ENCODE measurements at regions not wholly inside any gene's neighbourhood (a gene's known extent, or its start where the extent isn't known, plus 50 kb on each side); places are given as distances from the start of the nearest gene placed in this dataset.

DNA sequence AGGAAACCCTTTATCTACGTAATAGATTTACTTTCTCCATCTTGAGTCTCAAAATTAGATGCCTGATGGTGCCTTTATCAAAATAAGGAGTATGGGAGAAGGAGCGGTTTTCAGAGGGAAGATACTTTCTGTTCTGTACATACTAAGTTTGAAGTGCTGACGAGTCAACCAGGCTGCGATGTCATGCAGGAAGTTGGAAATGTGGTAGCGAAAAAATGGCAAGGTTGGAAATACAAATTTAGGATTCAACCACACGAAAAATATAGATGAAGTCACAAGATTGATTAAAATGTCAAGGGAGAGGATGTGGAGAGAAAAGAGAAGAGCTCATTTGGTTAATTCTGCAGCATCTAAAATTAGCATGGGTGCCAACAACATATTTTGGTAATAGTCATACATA is 129.5 kb downstream of the FOXD1 start:
- 24% methylated on average over 6 of the region's 6 CpGs for WGBS (ENCODE audit: insufficient coverage, insufficient replicate concordance, low lambda C conversion rate, missing lambda C conversion rate)
- no peak overlapping the region for H3K4me3 ChIP-seq
- ChIA-PET POLR2A (no interaction called here), RAD21 (ENCODE audit: unreplicated experiment) (no interaction called here), CTCF (interaction anchor here (0.8 kb wide), 1 partner anchor 131 kb away, joined by 4 read pairs; no protein-coding TSS in a partner anchor), SMC1A (ENCODE audit: uncharacterized antibody, unreplicated experiment) (no interaction called here)
- DNase-seq (ENCODE audit: low read depth, low spot score): no peak
- in situ Hi-C loops (cut with MboI) (no loop called here), intact Hi-C loops (cut with micrococcal nuclease; ENCODE audit: unreplicated experiment) (no loop called here)
- no peaks in the 10 kb centered on the region for H3K36me3 ChIP-seq (ENCODE audit: control insufficient read depth in 2 of 2, insufficient read depth in 2 of 2, low read length in 1 of 2)
- H4K20me1 ChIP-seq (ENCODE audit: control insufficient read depth, insufficient read depth): no peaks in the 10 kb centered on the region
- ATAC-seq: no peak
- H3K4me2 ChIP-seq (ENCODE audit: control insufficient read depth, insufficient read depth): no peak overlapping the region
- H3K27ac ChIP-seq (ENCODE audit: control insufficient read depth, insufficient read depth): no peak overlapping the region
- no peaks in the 10 kb centered on the region for H3K79me2 ChIP-seq (ENCODE audit: control insufficient read depth, insufficient read depth, low read length)
- no peak for FAIRE-seq
- H3K27me3 ChIP-seq (replicated peaks in 1 of 2; ENCODE audit: control insufficient read depth in 2 of 2, insufficient read depth in 2 of 2, low read length in 1 of 2): peaks cover 0 to 5% of the 10 kb centered on the region in 2 experiments; a peak in 3 of 4 replicates
- H2AFZ ChIP-seq (ENCODE audit: control insufficient read depth, low read depth, low read length): no peak overlapping the region
- H3K9ac ChIP-seq (ENCODE audit: control insufficient read depth, insufficient read depth, low read length): no peak overlapping the region
- H3K9me3 ChIP-seq (replicated peaks; ENCODE audit: control insufficient read depth, insufficient read depth, low read length): no peaks in the 10 kb centered on the region
- no TSS peak for BruUV-seq (replicated peaks)
- H3K4me1 ChIP-seq (ENCODE audit: control insufficient read depth, insufficient read depth, low read length): no peaks in the 10 kb centered on the region
- TF ChIP-seq EP300 (IDR thresholded peaks at IDR 0.05; ENCODE audit: borderline replicate concordance in 1 of 2, control insufficient read depth in 1 of 2, low read depth in 2 of 2, low read length in 2 of 2) (no peak), TAF1 (IDR thresholded peaks at IDR 0.05; ENCODE audit: borderline replicate concordance, low read depth, low read length) (no peak), POLR2AphosphoS2 (IDR thresholded peaks at IDR 0.05; ENCODE audit: low read depth, low read length) (no peak), ZNF622 (IDR thresholded peaks at IDR 0.05) (no peak), NR2C1 (IDR thresholded peaks at IDR 0.05) (no peak), SKIL (IDR thresholded peaks at IDR 0.05; ENCODE audit: low read depth, poor library complexity, severe bottlenecking) (no peak), RBBP5 (conservative IDR thresholded peaks at IDR 0.05) (no peak), SMARCA5 (IDR thresholded peaks at IDR 0.05) (no peak), GATAD2B (conservative IDR thresholded peaks at IDR 0.05; ENCODE audit: low read depth) (no peak), EED (IDR thresholded peaks at IDR 0.05; ENCODE audit: low read depth) (no peak), CBX3 (IDR thresholded peaks at IDR 0.05; ENCODE audit: borderline replicate concordance, low read depth) (no peak), POLR2AphosphoS5 (IDR thresholded peaks at IDR 0.05; ENCODE audit: low read length) (no peak), ETV6 (conservative IDR thresholded peaks at IDR 0.05 in 1 of 2, IDR thresholded peaks at IDR 0.05 in 1 of 2; ENCODE audit: borderline replicate concordance in 1 of 2, low read depth in 1 of 2) (no peak), LARP7 (IDR thresholded peaks at IDR 0.05) (no peak), SREBF1 (IDR thresholded peaks at IDR 0.05; ENCODE audit: low read length) (no peak), STAT1 (conservative IDR thresholded peaks at IDR 0.05) (no peak), RFX5 (IDR thresholded peaks at IDR 0.05; ENCODE audit: low read depth, low read length) (no peak)
- TF ChIP-seq, protein P1, sequence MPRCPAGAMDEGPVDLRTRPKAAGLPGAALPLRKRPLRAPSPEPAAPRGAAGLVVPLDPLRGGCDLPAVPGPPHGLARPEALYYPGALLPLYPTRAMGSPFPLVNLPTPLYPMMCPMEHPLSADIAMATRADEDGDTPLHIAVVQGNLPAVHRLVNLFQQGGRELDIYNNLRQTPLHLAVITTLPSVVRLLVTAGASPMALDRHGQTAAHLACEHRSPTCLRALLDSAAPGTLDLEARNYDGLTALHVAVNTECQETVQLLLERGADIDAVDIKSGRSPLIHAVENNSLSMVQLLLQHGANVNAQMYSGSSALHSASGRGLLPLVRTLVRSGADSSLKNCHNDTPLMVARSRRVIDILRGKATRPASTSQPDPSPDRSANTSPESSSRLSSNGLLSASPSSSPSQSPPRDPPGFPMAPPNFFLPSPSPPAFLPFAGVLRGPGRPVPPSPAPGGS (IDR thresholded peaks at IDR 0.05; ENCODE audit: borderline replicate concordance, insufficient read depth, low read depth, low read length, poor library complexity, severe bottlenecking): no peak
- TF ChIP-seq, protein P2, sequence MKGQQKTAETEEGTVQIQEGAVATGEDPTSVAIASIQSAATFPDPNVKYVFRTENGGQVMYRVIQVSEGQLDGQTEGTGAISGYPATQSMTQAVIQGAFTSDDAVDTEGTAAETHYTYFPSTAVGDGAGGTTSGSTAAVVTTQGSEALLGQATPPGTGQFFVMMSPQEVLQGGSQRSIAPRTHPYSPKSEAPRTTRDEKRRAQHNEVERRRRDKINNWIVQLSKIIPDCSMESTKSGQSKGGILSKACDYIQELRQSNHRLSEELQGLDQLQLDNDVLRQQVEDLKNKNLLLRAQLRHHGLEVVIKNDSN (IDR thresholded peaks at IDR 0.05; ENCODE audit: borderline replicate concordance, extremely low read length, insufficient read depth, low read depth, low read length): no peak
